NT2/D1 (cell line): ENCODE measurements at regions not wholly inside any gene's neighbourhood (a gene's known extent, or its start where the extent isn't known, plus 50 kb on each side); places are given as distances from the start of the nearest gene placed in this dataset.

Experiments
- SUZ12 ChIP-seq: IDR thresholded peaks from 2 replicates; pipeline ENCODE4 v1.6.1; 2011; ENCODE audit not compliant: insufficient read length, insufficient read depth; ENCODE audit errors: extremely low read depth
- YY1 ChIP-seq: IDR thresholded peaks from 2 replicates; pipeline ENCODE4 v1.6.1; 2011; ENCODE audit not compliant: insufficient read length, insufficient read depth
- ZNF274 ChIP-seq: IDR thresholded peaks from 2 replicates; pipeline ENCODE4 v1.6.1; 2011; ENCODE audit warnings: mild to moderate bottlenecking, low read depth, low read length

DNA sequence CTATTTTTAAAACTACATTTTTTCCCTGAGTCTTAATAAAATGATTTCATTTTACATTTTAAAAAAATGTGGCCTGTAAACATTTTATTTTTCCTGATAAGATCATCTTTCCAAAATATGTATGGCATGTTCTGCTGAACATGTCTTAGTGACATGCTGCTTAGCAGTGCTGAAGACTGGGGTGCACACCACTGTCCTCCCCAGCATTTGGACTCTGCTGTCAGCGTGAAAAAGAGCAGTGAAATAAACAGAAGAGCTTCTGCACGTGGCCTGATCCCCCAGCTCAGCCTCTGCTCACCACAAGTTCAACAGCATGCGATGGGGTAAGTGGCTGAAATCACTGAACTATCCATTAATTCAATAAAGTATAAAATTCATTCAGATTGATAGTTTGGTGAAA lies 81.6 kb upstream of the ZNF521 start:
- TF ChIP-seq SUZ12: no peak
- no peak for TF ChIP-seq YY1
- no peak for TF ChIP-seq ZNF274
